GM10248 (cell line): ENCODE measurements at regions not wholly inside any gene's neighbourhood (a gene's known extent, or its start where the extent isn't known, plus 50 kb on each side); places are given as distances from the start of the nearest gene placed in this dataset.

Source experiments
- CTCF ChIA-PET: fragments of 300-600 bp; sonication (Branson Sonifier 250); formaldehyde crosslinking; extraction: SDS; loops from one replicate; lab custom pipeline; 2021; ENCODE audit warnings: antibody characterized with exemption; lab: Yijun Ruan, JAX
- POLR2A ChIA-PET: fragments of 350-650 bp; sonication (Branson Sonifier 250); formaldehyde crosslinking; extraction: SDS; loops from one replicate; lab custom pipeline; 2020; ENCODE audit warnings: antibody characterized with exemption; lab: Yijun Ruan, JAX
- DNase-seq: peaks from one replicate; pipeline ENCODE4 v3.0.0; 2012; ENCODE audit errors: extremely low spot score
- CTCF ChIP-seq: IDR thresholded peaks from 2 replicates; pipeline ENCODE4 v1.5.1; 2012; ENCODE audit warnings: mild to moderate bottlenecking, low read depth; ENCODE audit errors: extremely low read depth, missing control alignments, control extremely low read depth

- ChIA-PET CTCF (interaction anchor here (0.7 to 1.1 kb wide), 4 partner anchors 11 to 22 kb away, joined by 3 to 4 read pairs (median 4); no protein-coding TSS in a partner anchor), POLR2A (no interaction called here)
- DNase-seq, result no peak
- no peak for TF ChIP-seq CTCF
These were observed 143.2 kb upstream of the CCDC68 start for GRCh38 chr18:55102501-55102900.

GRCh38 chr18:55101458-55101824, 142.2 kb upstream of the CCDC68 start:
- POLR2A ChIA-PET, result no interaction called here
- no peak for DNase-seq
- CTCF ChIA-PET, result interaction anchor here (0.8 to 1.1 kb wide), 2 partner anchors 14 to 23 kb away, joined by 3 to 4 read pairs; no protein-coding TSS in a partner anchor
- TF ChIP-seq CTCF, result no peak

- no peak for DNase-seq
- no peak for TF ChIP-seq CTCF
- CTCF ChIA-PET, result no interaction called here
- POLR2A ChIA-PET, result no interaction called here
These were observed 141.7 kb upstream of the CCDC68 start for GRCh38 chr18:55100817-55101457.

- TF ChIP-seq CTCF, result no peak
- ChIA-PET POLR2A (no interaction called here), CTCF (interaction anchor here (1.3 kb wide), 1 partner anchor 22 kb away, joined by 3 read pairs; no protein-coding TSS in a partner anchor)
- no peak for DNase-seq
These were observed 138.4 kb upstream of the CCDC68 start for GRCh38 chr18:55097456-55098170.

- CTCF ChIA-PET, result interaction anchor here (1.3 kb wide), 1 partner anchor 20 kb away, joined by 3 read pairs; no protein-coding TSS in a partner anchor
- TF ChIP-seq CTCF, result peak; percentile 30
- DNase-seq, result peak; percentile 12
- POLR2A ChIA-PET, result no interaction called here
These were observed 137.1 kb upstream of the CCDC68 start for GRCh38 chr18:55096263-55096951.

GRCh38 chr18:55095584-55095983, 136.3 kb upstream of the CCDC68 start:
- no peak for TF ChIP-seq CTCF
- ChIA-PET CTCF (no interaction called here), POLR2A (no interaction called here)
- DNase-seq, result no peak
